Choroid plexus epithelial cell (primary cell): ENCODE measurements at regions not wholly inside any gene's neighbourhood (a gene's known extent, or its start where the extent isn't known, plus 50 kb on each side); places are given as distances from the start of the nearest gene placed in this dataset.

ENCODE experiments used
- DNase-seq: peaks from one replicate; pipeline ENCODE4 v3.0.0-alpha.2; 2010; ENCODE audit warnings: low read depth
- H3K4me3 ChIP-seq: 2 replicates; pipeline ENCODE4 v1.5.1; 2011; ENCODE audit warnings: low read depth, mild to moderate bottlenecking, control low read depth, low read length, moderate library complexity
- TF ChIP-seq, protein P1 (sequence below): conservative IDR thresholded peaks from 2 replicates; pipeline ENCODE4 v1.5.1; 2011; ENCODE audit warnings: low read depth, mild to moderate bottlenecking, control low read depth, inconsistent platforms, low read length, moderate library complexity

DNA sequence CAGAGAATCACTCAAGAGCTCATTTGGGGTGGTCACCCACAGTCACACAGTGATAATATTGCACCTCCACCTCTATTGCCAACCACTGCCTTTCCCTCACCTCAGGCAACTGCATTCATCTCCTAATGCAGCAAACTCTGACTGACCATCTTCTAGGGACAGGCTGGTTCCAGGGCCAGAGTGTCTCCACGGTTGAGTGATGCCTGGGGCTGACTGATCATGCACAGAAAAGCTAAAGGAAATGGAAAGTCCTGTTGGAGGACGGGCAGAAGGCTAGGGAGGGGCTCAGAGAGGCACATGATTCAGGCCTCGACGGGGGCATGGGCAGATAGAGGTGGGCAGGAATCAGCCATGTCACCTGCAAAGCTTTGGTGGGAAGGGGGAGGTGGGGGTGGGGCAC lies 127.1 kb upstream of the TNS3 start:
- no peak for DNase-seq
- no peak overlapping the region for H3K4me3 ChIP-seq
- TF ChIP-seq, protein P1, sequence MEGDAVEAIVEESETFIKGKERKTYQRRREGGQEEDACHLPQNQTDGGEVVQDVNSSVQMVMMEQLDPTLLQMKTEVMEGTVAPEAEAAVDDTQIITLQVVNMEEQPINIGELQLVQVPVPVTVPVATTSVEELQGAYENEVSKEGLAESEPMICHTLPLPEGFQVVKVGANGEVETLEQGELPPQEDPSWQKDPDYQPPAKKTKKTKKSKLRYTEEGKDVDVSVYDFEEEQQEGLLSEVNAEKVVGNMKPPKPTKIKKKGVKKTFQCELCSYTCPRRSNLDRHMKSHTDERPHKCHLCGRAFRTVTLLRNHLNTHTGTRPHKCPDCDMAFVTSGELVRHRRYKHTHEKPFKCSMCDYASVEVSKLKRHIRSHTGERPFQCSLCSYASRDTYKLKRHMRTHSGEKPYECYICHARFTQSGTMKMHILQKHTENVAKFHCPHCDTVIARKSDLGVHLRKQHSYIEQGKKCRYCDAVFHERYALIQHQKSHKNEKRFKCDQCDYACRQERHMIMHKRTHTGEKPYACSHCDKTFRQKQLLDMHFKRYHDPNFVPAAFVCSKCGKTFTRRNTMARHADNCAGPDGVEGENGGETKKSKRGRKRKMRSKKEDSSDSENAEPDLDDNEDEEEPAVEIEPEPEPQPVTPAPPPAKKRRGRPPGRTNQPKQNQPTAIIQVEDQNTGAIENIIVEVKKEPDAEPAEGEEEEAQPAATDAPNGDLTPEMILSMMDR = no peak

DNA sequence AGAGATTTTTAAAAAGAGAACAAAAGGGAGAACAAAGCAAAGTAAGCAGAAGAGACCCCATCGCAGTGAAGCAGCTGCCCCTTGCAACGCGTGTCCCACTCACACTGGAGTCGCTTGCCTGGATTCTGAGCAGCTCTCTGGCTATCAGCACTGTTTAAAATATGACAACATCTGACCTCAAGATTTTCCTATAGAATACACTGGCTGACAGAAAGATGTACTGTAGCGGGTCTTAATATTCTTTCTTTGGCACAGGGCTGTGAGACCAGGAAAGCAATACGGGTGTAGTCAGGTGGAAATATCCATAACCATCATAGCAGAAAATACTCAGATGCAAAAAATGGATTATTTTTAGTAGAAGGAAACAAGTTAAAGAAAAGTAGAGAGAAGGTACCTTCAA lies 125.7 kb upstream of the TNS3 start:
- H3K4me3 ChIP-seq = no peak overlapping the region
- TF ChIP-seq, protein P1 = no peak
- no peak for DNase-seq

GRCh38 chr7:47704936-47705335 lies 123.0 kb upstream of the TNS3 start:
- TF ChIP-seq, protein P1 = no peak
- no peak for DNase-seq
- H3K4me3 ChIP-seq = no peak overlapping the region

DNA sequence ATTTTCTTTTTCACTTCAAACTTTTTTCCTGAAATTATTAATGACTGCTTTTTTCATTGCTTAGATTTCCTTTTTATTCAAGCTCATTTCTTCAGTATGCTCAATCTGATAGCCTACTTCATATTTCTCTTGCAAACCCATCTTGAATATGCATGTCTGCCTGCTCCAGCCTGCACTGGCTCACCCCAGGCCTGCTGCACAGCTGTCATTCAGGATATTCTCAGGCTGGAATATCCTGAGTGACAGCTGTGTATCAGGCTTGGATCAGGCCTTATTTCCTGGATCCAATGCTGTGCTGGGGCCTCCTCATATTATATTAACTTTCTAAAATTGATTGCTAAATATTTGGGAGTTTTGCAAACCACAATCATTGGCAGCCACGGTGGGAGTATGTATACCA lies 120.2 kb upstream of the TNS3 start:
- TF ChIP-seq, protein P1 = no peak
- DNase-seq = no peak
- no peak overlapping the region for H3K4me3 ChIP-seq

DNA sequence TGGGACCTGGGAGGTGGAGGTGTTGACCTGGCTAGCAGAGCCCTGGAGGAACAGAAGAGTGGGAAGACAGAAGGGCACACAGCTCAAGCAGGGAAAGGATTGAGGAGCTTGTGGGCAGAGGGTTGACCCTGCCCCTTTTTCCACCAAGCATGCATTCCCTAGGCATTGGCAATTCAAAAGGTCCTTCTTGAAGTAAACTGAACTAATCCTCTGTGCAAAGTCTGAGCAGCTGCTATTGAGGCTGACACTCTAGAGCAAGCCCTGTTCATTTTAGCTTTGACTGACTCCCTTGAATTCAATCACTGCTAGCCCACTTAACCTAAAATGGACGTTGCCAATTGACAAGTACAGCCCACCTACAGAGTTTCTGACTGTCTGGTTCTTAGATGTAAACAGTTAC lies 116.5 kb upstream of the TNS3 start:
- DNase-seq = no peak
- TF ChIP-seq, protein P1 = no peak
- H3K4me3 ChIP-seq = no peak overlapping the region

GRCh38 chr7:47697543-47697942 lies 115.6 kb upstream of the TNS3 start:
- TF ChIP-seq, protein P1 = no peak
- DNase-seq = no peak
- H3K4me3 ChIP-seq = no peak overlapping the region

DNA sequence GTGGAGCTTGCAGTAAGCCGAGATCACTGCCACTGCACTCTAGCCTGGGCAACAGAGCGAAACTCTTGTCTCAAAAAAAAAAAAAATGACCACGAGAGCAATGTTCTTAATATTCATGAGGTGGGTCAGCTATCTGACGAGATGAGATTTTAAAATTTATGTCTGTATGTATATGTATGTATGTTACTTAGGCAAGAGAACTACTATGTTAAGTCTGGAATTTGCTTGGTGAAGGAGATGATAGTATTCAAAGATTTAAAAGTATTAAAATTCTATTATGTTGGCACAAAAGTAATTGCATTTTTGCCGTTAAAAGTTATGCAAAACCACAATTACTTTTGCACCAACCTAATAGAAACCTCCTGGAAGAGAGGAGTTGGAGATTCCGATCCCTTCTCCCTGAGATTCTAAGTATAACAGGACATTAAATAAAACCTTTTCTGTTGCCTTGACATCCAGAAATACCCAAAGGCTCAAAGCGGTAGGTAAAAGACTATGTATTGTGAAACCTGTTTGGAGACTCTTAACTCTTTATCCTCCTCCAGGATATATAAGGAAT lies 114.3 kb upstream of the TNS3 start:
- H3K4me3 ChIP-seq = no peak overlapping the region
- no peak for DNase-seq
- TF ChIP-seq, protein P1 = no peak
